ENCODE measurements at regions not wholly inside any gene's neighbourhood (a gene's known extent, or its start where the extent isn't known, plus 50 kb on each side); places are given as distances from the start of the nearest gene placed in this dataset.
A peak's percentile ranks its signal among the peaks of the same experiment; 100 is the strongest.

GRCh38 chr12:19030180-19030579 is 99.4 kb upstream of the PLEKHA5 start:
- no peak overlapping the region for H3K4me3 ChIP-seq (ENCODE audit: control insufficient read depth, low read depth, low read length)
- no peak for DNase-seq (ENCODE audit: low read depth)
- no peak for TF ChIP-seq CTCF (IDR thresholded peaks at IDR 0.05; ENCODE audit: control insufficient read depth, insufficient read depth, low read depth, low read length, missing control alignments)

- no peak for DNase-seq (ENCODE audit: low read depth)
- H3K4me3 ChIP-seq (ENCODE audit: control insufficient read depth, low read depth, low read length), result no peak overlapping the region
- TF ChIP-seq CTCF (IDR thresholded peaks at IDR 0.05; ENCODE audit: control insufficient read depth, insufficient read depth, low read depth, low read length, missing control alignments), result no peak
Measured at GRCh38 chr12:19030603-19031002, 98.9 kb upstream of the PLEKHA5 start.

GRCh38 chr12:19031032-19031431 is 98.5 kb upstream of the PLEKHA5 start:
- no peak for TF ChIP-seq CTCF (IDR thresholded peaks at IDR 0.05; ENCODE audit: control insufficient read depth, insufficient read depth, low read depth, low read length, missing control alignments)
- H3K4me3 ChIP-seq (ENCODE audit: control insufficient read depth, low read depth, low read length), result no peak overlapping the region
- DNase-seq (ENCODE audit: low read depth), result peak; percentile 46

- TF ChIP-seq CTCF (IDR thresholded peaks at IDR 0.05; ENCODE audit: control insufficient read depth, insufficient read depth, low read depth, low read length, missing control alignments), result no peak
- DNase-seq (ENCODE audit: low read depth), result no peak
- H3K4me3 ChIP-seq (ENCODE audit: control insufficient read depth, low read depth, low read length), result no peak overlapping the region
Measured at GRCh38 chr12:19032826-19033225, 96.7 kb upstream of the PLEKHA5 start.

GRCh38 chr12:19033244-19033643 is 96.3 kb upstream of the PLEKHA5 start:
- no peak overlapping the region for H3K4me3 ChIP-seq (ENCODE audit: control insufficient read depth, low read depth, low read length)
- DNase-seq (ENCODE audit: low read depth), result no peak
- no peak for TF ChIP-seq CTCF (IDR thresholded peaks at IDR 0.05; ENCODE audit: control insufficient read depth, insufficient read depth, low read depth, low read length, missing control alignments)

- no peak for DNase-seq (ENCODE audit: low read depth)
- TF ChIP-seq CTCF (IDR thresholded peaks at IDR 0.05; ENCODE audit: control insufficient read depth, insufficient read depth, low read depth, low read length, missing control alignments), result no peak
- H3K4me3 ChIP-seq (ENCODE audit: control insufficient read depth, low read depth, low read length), result no peak overlapping the region
Measured at GRCh38 chr12:19034937-19035336, 94.6 kb upstream of the PLEKHA5 start.

- no peak overlapping the region for H3K4me3 ChIP-seq (ENCODE audit: control insufficient read depth, low read depth, low read length)
- TF ChIP-seq CTCF (IDR thresholded peaks at IDR 0.05; ENCODE audit: control insufficient read depth, insufficient read depth, low read depth, low read length, missing control alignments), result no peak
- DNase-seq (ENCODE audit: low read depth), result peak; percentile 62
Measured at GRCh38 chr12:19035536-19035935, 94.0 kb upstream of the PLEKHA5 start.
